ENCODE measurements at regions not wholly inside any gene's neighbourhood (a gene's known extent, or its start where the extent isn't known, plus 50 kb on each side); places are given as distances from the start of the nearest gene placed in this dataset.

DNA sequence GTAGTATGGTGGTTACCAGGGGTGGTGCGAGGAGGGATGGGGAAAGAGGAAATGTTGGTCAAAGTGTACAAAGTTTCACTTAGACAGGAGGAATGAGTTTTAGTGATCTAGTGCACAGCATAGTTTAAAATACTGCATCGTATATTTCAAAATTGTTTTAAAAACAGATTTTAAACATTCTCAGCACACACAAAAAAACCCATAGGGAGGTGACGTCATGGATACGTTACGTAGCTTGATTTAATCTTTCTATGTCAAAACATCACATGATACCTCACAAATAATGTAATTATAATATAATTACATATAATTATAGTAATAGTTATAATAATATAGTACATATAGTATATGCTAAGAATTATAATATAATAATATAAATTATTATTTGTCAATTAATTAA, 614.2 kb downstream of the TMEM114 start:
- Histone ChIP-seq H3K9ac (ENCODE audit: low read depth, low read length) (no peak overlapping the region), H3K36me3 (ENCODE audit: control insufficient read depth, insufficient read depth, low read length) (no peaks in the 10 kb centered on the region), H3K9me3 (ENCODE audit: control insufficient read depth, insufficient read depth, low read length) (no peaks in the 10 kb centered on the region), H3K27me3 (ENCODE audit: control insufficient read depth, insufficient read depth, low read length) (no peaks in the 10 kb centered on the region), H3K4me3 (ENCODE audit: low read depth, low read length) (no peak overlapping the region), H3K4me1 (ENCODE audit: control insufficient read depth, insufficient read depth, low read length) (no peaks in the 10 kb centered on the region)

DNA sequence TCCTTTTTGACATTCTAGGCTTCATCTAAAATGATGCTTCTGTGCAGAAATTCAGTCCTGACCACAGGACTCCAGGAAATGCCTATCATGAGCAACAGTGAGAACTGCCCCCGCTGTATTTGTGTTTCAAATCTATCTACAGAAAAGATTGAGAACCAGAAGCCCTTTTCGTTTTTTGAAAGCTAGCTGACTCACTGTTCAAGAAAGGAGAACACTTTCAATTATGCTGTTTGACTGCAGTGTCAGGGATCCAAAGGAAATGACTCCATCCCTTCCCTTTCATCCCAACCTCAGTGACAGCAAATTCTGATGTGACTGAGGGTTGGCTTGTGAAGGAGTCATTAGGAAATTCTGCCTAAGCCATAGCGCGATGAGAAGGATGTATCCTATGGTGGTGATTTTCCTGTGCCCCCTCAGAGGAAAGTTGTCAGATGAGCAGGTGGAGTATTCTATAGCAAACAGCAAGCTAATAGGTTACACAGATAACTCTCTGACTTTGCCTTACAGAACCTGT, 622.3 kb downstream of the TMEM114 start:
- Histone ChIP-seq H3K9ac (ENCODE audit: low read depth, low read length) (no peak overlapping the region), H3K4me1 (ENCODE audit: control insufficient read depth, insufficient read depth, low read length) (no peaks in the 10 kb centered on the region), H3K27me3 (ENCODE audit: control insufficient read depth, insufficient read depth, low read length) (no peaks in the 10 kb centered on the region), H3K9me3 (ENCODE audit: control insufficient read depth, insufficient read depth, low read length) (no peaks in the 10 kb centered on the region), H3K4me3 (ENCODE audit: low read depth, low read length) (no peak overlapping the region), H3K36me3 (ENCODE audit: control insufficient read depth, insufficient read depth, low read length) (no peaks in the 10 kb centered on the region)

DNA sequence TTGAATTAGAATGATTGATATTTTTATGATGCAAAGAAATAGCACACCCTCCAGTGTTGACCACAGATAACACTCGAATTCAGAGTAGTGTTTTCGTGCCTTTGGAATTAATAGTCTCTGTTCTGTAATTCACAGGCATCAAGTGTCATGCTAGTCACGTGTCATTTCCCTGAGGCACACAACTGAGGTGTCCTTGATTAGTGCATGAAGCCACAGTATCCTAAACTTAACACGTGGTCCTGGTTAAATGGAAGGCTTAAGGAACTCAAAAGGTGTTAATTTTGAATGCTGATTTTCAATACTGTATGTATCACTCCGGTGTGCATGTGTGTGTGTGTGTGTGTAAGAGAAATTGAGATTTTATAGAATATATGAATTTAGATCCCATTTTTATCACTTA, 625.6 kb downstream of the TMEM114 start:
- no peaks in the 10 kb centered on the region for H3K36me3 ChIP-seq (ENCODE audit: control insufficient read depth, insufficient read depth, low read length)
- no peaks in the 10 kb centered on the region for H3K4me1 ChIP-seq (ENCODE audit: control insufficient read depth, insufficient read depth, low read length)
- no peak overlapping the region for H3K4me3 ChIP-seq (ENCODE audit: low read depth, low read length)
- H3K9me3 ChIP-seq (ENCODE audit: control insufficient read depth, insufficient read depth, low read length): no peaks in the 10 kb centered on the region
- H3K9ac ChIP-seq (ENCODE audit: low read depth, low read length): no peak overlapping the region
- H3K27me3 ChIP-seq (ENCODE audit: control insufficient read depth, insufficient read depth, low read length): no peaks in the 10 kb centered on the region

DNA sequence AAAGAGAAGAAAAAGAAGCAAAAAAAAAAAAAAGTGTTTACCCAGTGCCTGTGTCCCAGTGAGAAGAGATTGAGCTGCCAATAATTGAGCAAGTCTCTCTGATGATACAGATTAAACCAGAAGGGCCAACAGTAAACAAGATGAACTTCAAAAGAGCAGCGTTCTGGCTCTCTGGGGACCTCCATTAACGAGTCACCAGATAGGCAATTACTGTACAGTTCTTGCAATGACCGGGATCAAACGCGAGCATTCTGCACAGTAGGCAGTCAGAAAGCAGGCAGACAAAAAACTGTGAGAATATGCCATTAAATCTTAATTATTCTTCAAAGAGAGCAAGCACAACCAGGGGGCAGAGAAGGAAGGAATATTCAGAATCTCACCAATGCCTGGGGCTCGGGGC, 626.1 kb downstream of the TMEM114 start:
- Histone ChIP-seq H3K4me1 (ENCODE audit: control insufficient read depth, insufficient read depth, low read length) (no peaks in the 10 kb centered on the region), H3K9me3 (ENCODE audit: control insufficient read depth, insufficient read depth, low read length) (no peaks in the 10 kb centered on the region), H3K9ac (ENCODE audit: low read depth, low read length) (no peak overlapping the region), H3K27me3 (ENCODE audit: control insufficient read depth, insufficient read depth, low read length) (no peaks in the 10 kb centered on the region), H3K4me3 (ENCODE audit: low read depth, low read length) (no peak overlapping the region), H3K36me3 (ENCODE audit: control insufficient read depth, insufficient read depth, low read length) (no peaks in the 10 kb centered on the region)

DNA sequence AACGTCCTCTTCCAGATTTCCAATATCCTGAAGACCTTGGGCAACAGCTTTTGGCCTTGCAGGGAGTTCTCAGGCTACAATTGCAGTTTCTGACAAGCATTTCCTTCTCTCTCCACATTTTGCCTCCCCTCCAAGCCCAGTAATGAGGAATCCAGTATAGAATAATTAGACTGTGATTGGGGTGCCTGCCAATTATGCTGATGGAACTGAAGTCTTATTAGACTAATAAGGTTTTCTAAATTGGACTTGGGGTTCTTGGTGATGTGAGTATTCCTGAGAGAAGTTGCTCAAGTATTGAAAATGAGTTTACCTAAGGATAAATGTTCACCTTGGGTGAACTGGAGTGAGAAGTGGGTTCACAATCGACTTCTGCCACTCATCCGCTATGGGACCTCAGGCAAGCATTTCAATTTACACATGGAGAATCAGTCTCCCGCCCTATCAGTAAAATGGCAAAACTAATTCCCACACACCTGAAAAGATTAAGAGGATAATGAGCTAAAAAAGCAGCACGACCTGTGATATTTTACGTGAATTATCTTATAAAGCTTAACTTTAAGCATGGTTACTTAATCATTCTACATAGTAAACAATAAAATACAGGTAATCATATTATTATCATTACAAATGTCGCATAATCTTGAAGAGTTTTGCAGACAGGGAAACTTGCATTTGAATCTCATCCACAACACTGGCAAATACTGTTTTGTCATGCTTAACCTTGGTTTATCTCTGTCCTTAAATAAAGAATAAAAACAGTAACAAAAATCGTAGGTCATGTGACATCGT, 628.0 kb downstream of the TMEM114 start:
- Histone ChIP-seq H3K4me3 (ENCODE audit: low read depth, low read length) (no peak overlapping the region), H3K27me3 (ENCODE audit: control insufficient read depth, insufficient read depth, low read length) (no peaks in the 10 kb centered on the region), H3K4me1 (ENCODE audit: control insufficient read depth, insufficient read depth, low read length) (no peaks in the 10 kb centered on the region), H3K36me3 (ENCODE audit: control insufficient read depth, insufficient read depth, low read length) (no peaks in the 10 kb centered on the region), H3K9me3 (ENCODE audit: control insufficient read depth, insufficient read depth, low read length) (no peaks in the 10 kb centered on the region), H3K9ac (ENCODE audit: low read depth, low read length) (no peak overlapping the region)

DNA sequence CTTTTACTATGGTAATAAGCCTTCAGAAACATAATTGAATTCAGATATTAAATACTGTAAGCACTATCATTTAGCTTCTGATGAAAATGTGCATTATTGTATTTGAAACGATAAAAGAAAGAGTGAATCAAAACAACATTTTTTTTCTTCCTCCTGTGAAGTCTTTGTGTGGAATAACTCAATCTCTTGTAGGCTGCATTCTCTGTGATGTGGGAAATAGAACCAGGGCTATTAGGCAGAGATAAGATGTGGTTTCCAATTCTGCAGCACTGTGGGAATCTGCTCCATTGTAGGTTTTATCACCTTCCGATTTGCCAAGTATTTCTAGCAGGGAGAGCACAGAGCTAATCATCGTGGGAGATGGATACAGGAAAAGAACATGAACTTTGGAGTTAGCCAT, 624.5 kb downstream of the RBFOX1 start:
- no peaks in the 10 kb centered on the region for H3K27me3 ChIP-seq (ENCODE audit: control insufficient read depth, insufficient read depth, low read length)
- H3K4me1 ChIP-seq (ENCODE audit: control insufficient read depth, insufficient read depth, low read length): no peaks in the 10 kb centered on the region
- H3K9ac ChIP-seq (ENCODE audit: low read depth, low read length): no peak overlapping the region
- H3K4me3 ChIP-seq (ENCODE audit: low read depth, low read length): no peak overlapping the region
- no peaks in the 10 kb centered on the region for H3K9me3 ChIP-seq (ENCODE audit: control insufficient read depth, insufficient read depth, low read length)
- H3K36me3 ChIP-seq (ENCODE audit: control insufficient read depth, insufficient read depth, low read length): no peaks in the 10 kb centered on the region

DNA sequence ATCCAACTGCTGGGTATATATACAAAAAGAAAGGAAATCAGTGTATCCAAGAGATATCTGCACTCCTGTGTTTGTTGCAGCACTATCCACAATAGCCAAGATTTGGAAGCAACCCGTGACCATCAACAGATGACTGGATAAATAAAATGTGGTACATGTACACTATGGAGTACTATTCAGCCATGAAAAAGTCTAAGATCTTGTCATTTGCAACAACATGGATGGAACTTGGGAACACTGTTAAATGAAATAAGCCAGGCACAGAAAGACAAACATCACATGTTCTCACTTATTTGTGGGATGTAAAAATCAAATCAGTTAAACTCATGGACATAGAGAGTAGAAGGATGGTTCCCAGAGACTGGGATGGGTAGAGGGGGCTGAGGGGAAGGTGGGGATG, 620.7 kb downstream of the RBFOX1 start:
- Histone ChIP-seq H3K9ac (ENCODE audit: low read depth, low read length) (no peak overlapping the region), H3K36me3 (ENCODE audit: control insufficient read depth, insufficient read depth, low read length) (no peaks in the 10 kb centered on the region), H3K27me3 (ENCODE audit: control insufficient read depth, insufficient read depth, low read length) (no peaks in the 10 kb centered on the region), H3K9me3 (ENCODE audit: control insufficient read depth, insufficient read depth, low read length) (no peaks in the 10 kb centered on the region), H3K4me1 (ENCODE audit: control insufficient read depth, insufficient read depth, low read length) (no peaks in the 10 kb centered on the region), H3K4me3 (ENCODE audit: low read depth, low read length) (no peak overlapping the region)

DNA sequence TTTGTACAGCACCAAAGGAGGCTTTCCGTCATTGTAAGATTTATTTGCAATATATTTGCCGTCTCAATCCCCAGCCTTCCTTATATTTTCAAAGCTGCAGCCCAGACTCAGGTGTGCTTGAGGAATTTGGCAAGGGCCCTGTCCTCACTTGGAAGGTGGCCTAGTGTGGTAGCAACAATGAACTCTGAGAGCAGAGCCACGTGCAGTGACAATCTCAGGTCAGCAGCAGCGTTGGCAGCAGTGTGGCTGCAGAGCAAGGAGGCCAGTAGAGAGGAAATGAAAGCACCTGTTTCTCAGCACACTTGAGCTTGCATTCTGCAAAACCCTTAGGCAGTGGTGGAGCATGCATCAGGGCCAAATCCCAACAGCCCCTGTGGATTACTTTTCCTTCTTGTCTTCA, 613.5 kb downstream of the RBFOX1 start:
- H3K4me1 ChIP-seq (ENCODE audit: control insufficient read depth, insufficient read depth, low read length): no peaks in the 10 kb centered on the region
- no peak overlapping the region for H3K9ac ChIP-seq (ENCODE audit: low read depth, low read length)
- H3K36me3 ChIP-seq (ENCODE audit: control insufficient read depth, insufficient read depth, low read length): no peaks in the 10 kb centered on the region
- no peak overlapping the region for H3K4me3 ChIP-seq (ENCODE audit: low read depth, low read length)
- H3K27me3 ChIP-seq (ENCODE audit: control insufficient read depth, insufficient read depth, low read length): no peaks in the 10 kb centered on the region
- no peaks in the 10 kb centered on the region for H3K9me3 ChIP-seq (ENCODE audit: control insufficient read depth, insufficient read depth, low read length)

DNA sequence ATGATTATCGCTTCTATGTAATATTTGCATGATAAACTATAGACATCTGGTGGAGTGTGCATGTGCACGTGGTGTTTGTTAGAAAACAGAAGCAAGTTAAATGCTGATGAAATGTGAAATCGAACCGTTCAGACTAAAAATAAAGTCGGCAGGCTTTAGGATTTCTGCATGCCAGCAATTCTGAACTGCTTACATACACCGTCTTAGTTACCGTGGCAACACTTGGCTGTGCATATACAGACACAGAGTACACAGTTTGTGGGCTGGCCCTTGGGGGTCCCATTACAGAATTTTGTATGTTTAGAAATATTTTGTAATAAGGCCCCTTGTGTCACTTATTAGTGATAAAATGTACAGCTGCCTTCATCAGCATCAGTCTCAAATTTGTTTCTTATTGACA, 605.5 kb downstream of the RBFOX1 start:
- no peaks in the 10 kb centered on the region for H3K36me3 ChIP-seq (ENCODE audit: control insufficient read depth, insufficient read depth, low read length)
- H3K9me3 ChIP-seq (ENCODE audit: control insufficient read depth, insufficient read depth, low read length): no peaks in the 10 kb centered on the region
- H3K27me3 ChIP-seq (ENCODE audit: control insufficient read depth, insufficient read depth, low read length): no peaks in the 10 kb centered on the region
- no peak overlapping the region for H3K4me3 ChIP-seq (ENCODE audit: low read depth, low read length)
- H3K4me1 ChIP-seq (ENCODE audit: control insufficient read depth, insufficient read depth, low read length): no peaks in the 10 kb centered on the region
- no peak overlapping the region for H3K9ac ChIP-seq (ENCODE audit: low read depth, low read length)

DNA sequence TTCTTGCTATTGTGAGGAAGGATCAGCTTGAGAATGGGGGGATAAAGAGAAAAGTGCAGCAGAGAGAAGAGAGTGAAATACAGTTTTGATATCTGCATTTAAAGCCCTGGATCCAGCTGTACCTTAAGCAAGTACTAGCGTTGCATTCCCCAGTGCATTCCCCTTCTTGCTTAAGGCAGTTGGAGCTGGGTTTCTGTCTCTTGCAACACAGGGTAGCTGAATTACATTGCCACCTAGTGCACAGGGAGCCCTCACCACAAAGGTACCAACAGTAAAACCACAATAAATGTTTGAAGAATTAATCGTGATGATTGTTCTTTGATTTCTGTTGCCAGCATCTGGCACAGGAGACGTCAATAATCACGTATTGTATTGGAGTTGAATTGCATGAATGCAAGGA, 588.7 kb downstream of the RBFOX1 start:
- Histone ChIP-seq H3K9ac (ENCODE audit: low read depth, low read length) (no peak overlapping the region), H3K27me3 (ENCODE audit: control insufficient read depth, insufficient read depth, low read length) (no peaks in the 10 kb centered on the region), H3K4me1 (ENCODE audit: control insufficient read depth, insufficient read depth, low read length) (no peaks in the 10 kb centered on the region), H3K4me3 (ENCODE audit: low read depth, low read length) (no peak overlapping the region), H3K9me3 (ENCODE audit: control insufficient read depth, insufficient read depth, low read length) (no peaks in the 10 kb centered on the region), H3K36me3 (ENCODE audit: control insufficient read depth, insufficient read depth, low read length) (no peaks in the 10 kb centered on the region)

DNA sequence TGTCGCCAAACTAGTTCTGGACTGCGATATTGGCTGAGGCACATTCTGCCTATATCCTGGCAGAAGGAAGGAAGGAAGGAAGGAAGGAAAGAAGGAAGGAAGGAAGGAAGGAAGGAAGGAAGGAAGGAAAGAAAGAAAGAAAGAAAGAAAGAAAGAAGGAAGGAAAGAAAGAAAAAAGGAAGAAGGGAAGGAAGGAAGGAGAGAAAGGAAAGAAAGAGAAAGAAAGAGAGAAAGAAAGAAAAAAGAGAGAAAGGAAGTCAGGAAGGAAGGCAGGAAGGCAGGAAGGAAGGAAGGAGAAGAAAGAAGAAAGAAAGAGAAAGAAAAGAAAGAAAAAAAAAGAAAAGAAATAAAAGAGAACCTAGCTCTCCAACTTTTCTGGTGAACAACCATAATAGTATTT, 587.1 kb downstream of the RBFOX1 start:
- Histone ChIP-seq H3K27me3 (ENCODE audit: control insufficient read depth, insufficient read depth, low read length) (no peaks in the 10 kb centered on the region), H3K9me3 (ENCODE audit: control insufficient read depth, insufficient read depth, low read length) (no peaks in the 10 kb centered on the region), H3K9ac (ENCODE audit: low read depth, low read length) (no peak overlapping the region), H3K4me1 (ENCODE audit: control insufficient read depth, insufficient read depth, low read length) (no peaks in the 10 kb centered on the region), H3K36me3 (ENCODE audit: control insufficient read depth, insufficient read depth, low read length) (no peaks in the 10 kb centered on the region), H3K4me3 (ENCODE audit: low read depth, low read length) (no peak overlapping the region)

DNA sequence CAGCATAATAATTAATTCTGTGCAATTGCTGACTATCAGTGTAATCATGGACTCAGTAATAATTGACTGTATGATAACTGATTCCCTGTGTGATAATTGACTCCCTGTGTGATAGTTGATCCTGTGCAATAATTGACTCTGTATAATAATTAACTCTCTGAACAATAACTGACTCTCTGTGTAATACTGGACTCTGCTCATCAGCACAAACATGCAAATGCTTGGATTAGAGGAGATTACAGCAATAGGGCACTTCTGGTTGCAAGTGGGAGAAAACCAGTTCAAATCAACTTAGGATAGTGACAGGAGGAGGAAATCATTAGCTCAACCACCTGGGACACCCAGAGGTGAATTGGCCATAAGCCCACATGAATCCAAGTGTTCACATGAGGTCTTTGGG, 582.1 kb downstream of the RBFOX1 start:
- no peak overlapping the region for H3K9ac ChIP-seq (ENCODE audit: low read depth, low read length)
- no peaks in the 10 kb centered on the region for H3K27me3 ChIP-seq (ENCODE audit: control insufficient read depth, insufficient read depth, low read length)
- no peaks in the 10 kb centered on the region for H3K9me3 ChIP-seq (ENCODE audit: control insufficient read depth, insufficient read depth, low read length)
- no peaks in the 10 kb centered on the region for H3K4me1 ChIP-seq (ENCODE audit: control insufficient read depth, insufficient read depth, low read length)
- H3K36me3 ChIP-seq (ENCODE audit: control insufficient read depth, insufficient read depth, low read length): no peaks in the 10 kb centered on the region
- H3K4me3 ChIP-seq (ENCODE audit: low read depth, low read length): no peak overlapping the region
